A549 (cell line): ENCODE measurements at regions not wholly inside any gene's neighbourhood (a gene's known extent, or its start where the extent isn't known, plus 50 kb on each side); places are given as distances from the start of the nearest gene placed in this dataset.
A peak's percentile ranks its signal among the peaks of the same experiment; 100 is the strongest.

Experiments
- ATAC-seq, 2 experiments: fragments of 200-7000 bp in 1 of 2; fragments of >200 bp in 1 of 2; cut with Nextera tagmentation in 1 of 2; cut with Tn5 transposase in 1 of 2; 3 replicates each; pipeline versions ENCODE4 v1.8.0 to v1.9.1; 2018 to 2020; ENCODE audit warnings: mild to moderate bottlenecking in 1 of 2, moderate library complexity in 1 of 2
- CTCF ChIA-PET: fragments of 300-600 bp; sonication (Branson Sonifier 250); formaldehyde crosslinking; extraction: SDS; loops from one replicate; lab custom pipeline; 2021; ENCODE audit warnings: antibody characterized with exemption, inconsistent platforms; lab: Yijun Ruan, JAX
- POLR2A ChIA-PET: fragments of 350-600 bp; formaldehyde crosslinking; extraction: SDS; loops from one replicate; lab custom pipeline; 2021; ENCODE audit warnings: antibody characterized with exemption, inconsistent platforms; lab: Yijun Ruan, JAX
- DNase-seq, 2 experiments: peaks; one replicate each; pipeline versions ENCODE4 v3.0.0 to v3.0.0-alpha.2; 2011 to 2016; ENCODE audit warnings: low read depth in 1 of 2, low spot score in 1 of 2
- FAIRE-seq: peaks from 2 replicates; lab custom pipeline; 2011; peaks lifted over from hg19 to GRCh38; lab: Jason Lieb, UNC
- H3K27ac ChIP-seq, 2 experiments: fragments of >200 bp; sonication (Bioruptor Twin); formaldehyde crosslinking; 3 replicates each; pipeline ENCODE4 v1.5.1; 2016 to 2017
- H3K4me1 ChIP-seq: fragments of >200 bp; sonication (Bioruptor Twin); formaldehyde crosslinking; 3 replicates; pipeline ENCODE4 v1.6.1; 2016
- H3K4me2 ChIP-seq: fragments of >200 bp; sonication (Bioruptor Twin); formaldehyde crosslinking; 3 replicates; pipeline ENCODE4 v1.6.1; 2016
- H3K4me3 ChIP-seq: fragments of >200 bp; sonication (Bioruptor Twin); formaldehyde crosslinking; 3 replicates; pipeline ENCODE4 v1.5.1; 2016
- H3K9me3 ChIP-seq: fragments of >200 bp; sonication (Bioruptor Twin); formaldehyde crosslinking; 3 replicates; pipeline ENCODE4 v1.6.1; 2016
- ATOH8 ChIP-seq: fragments of 250-450 bp; sonication (Bioruptor Pico); IDR thresholded peaks from 2 replicates; pipeline ENCODE4 v1.5.0; 2020; ENCODE audit warnings: low read depth, mild to moderate bottlenecking, moderate library complexity
- BCL3 ChIP-seq: fragments of >200 bp; sonication (Bioruptor Twin); formaldehyde crosslinking; IDR thresholded peaks from 3 replicates; pipeline ENCODE4 v1.6.1; 2016
- CBX8 ChIP-seq: fragments of 200-600 bp; sonication (generic); IDR thresholded peaks from 2 replicates; pipeline ENCODE4 v1.6.1; 2016
- CEBPB ChIP-seq, 2 experiments: fragments of >200 bp in 1 of 2; sonication (Bioruptor Twin) in 1 of 2; formaldehyde crosslinking in 1 of 2; IDR thresholded peaks; 2 replicates each; pipeline ENCODE4 v1.6.1; 2012 to 2016
- CHD2 ChIP-seq: fragments of 150-350 bp; IDR thresholded peaks from 2 replicates; pipeline ENCODE4 v1.6.1; 2014; ENCODE audit warnings: low read length; ENCODE audit not compliant: partially characterized antibody
- E2F6 ChIP-seq: IDR thresholded peaks from 2 replicates; pipeline ENCODE4 v1.6.1; 2012; ENCODE audit warnings: low read depth, borderline replicate concordance
- EHF ChIP-seq: fragments of 250-450 bp; sonication (Bioruptor Pico); IDR thresholded peaks from 2 replicates; pipeline ENCODE4 v1.5.0; 2020; ENCODE audit warnings: mild to moderate bottlenecking
- EHMT2 ChIP-seq: fragments of 200-600 bp; sonication (generic); IDR thresholded peaks from 2 replicates; pipeline ENCODE4 v1.6.1; 2016; ENCODE audit warnings: antibody characterized with exemption, low read depth, mild to moderate bottlenecking, moderate library complexity
- ESRRA ChIP-seq: fragments of 150-350 bp; IDR thresholded peaks from 2 replicates; pipeline ENCODE4 v1.6.1; 2014; ENCODE audit warnings: mild to moderate bottlenecking, low read length, borderline replicate concordance
- FOSB ChIP-seq: fragments of 250-450 bp; sonication (Bioruptor Pico); IDR thresholded peaks from 2 replicates; pipeline ENCODE4 v1.5.0; 2020; ENCODE audit warnings: mild to moderate bottlenecking, moderate library complexity
- FOSL2 ChIP-seq, 2 experiments: fragments of 450-650 bp in 1 of 2; fragments of >200 bp in 1 of 2; sonication (Bioruptor Twin) in 1 of 2; formaldehyde crosslinking; IDR thresholded peaks; 2 replicates each; pipeline versions ENCODE4 v1.5.0 to v1.6.1; 2016 to 2020; ENCODE audit warnings: mild to moderate bottlenecking in 1 of 2, moderate library complexity in 1 of 2
- FOXS1 ChIP-seq: fragments of 250-450 bp; sonication (Bioruptor Pico); IDR thresholded peaks from 2 replicates; pipeline ENCODE4 v1.5.0; 2020; ENCODE audit warnings: mild to moderate bottlenecking, moderate library complexity
- GATA3 ChIP-seq: IDR thresholded peaks from 2 replicates; pipeline ENCODE4 v1.6.1; 2012; ENCODE audit warnings: borderline replicate concordance
- HES2 ChIP-seq: fragments of >200 bp; sonication (Bioruptor Twin); formaldehyde crosslinking; IDR thresholded peaks from 2 replicates; pipeline ENCODE4 v1.6.1; 2016
- HOXB5 ChIP-seq: fragments of 250-450 bp; sonication (Bioruptor Pico); IDR thresholded peaks from 2 replicates; pipeline ENCODE4 v1.5.0; 2020; ENCODE audit warnings: mild to moderate bottlenecking, moderate library complexity
- JUNB ChIP-seq: fragments of >200 bp; sonication (Bioruptor Twin); formaldehyde crosslinking; IDR thresholded peaks from 2 replicates; pipeline ENCODE4 v1.6.1; 2016
- KDM1A ChIP-seq: fragments of 200-600 bp; sonication (generic); IDR thresholded peaks from 2 replicates; pipeline ENCODE4 v1.6.1; 2016; ENCODE audit warnings: low read depth, mild to moderate bottlenecking
- KDM5A ChIP-seq: fragments of 200-600 bp; sonication (generic); IDR thresholded peaks from 2 replicates; pipeline ENCODE4 v1.6.1; 2016; ENCODE audit warnings: antibody characterized with exemption, mild to moderate bottlenecking
- MAFK ChIP-seq: fragments of 450-650 bp; IDR thresholded peaks from 2 replicates; pipeline ENCODE4 v1.6.1; 2014; ENCODE audit not compliant: partially characterized antibody
- MAZ ChIP-seq: fragments of 150-350 bp; IDR thresholded peaks from 2 replicates; pipeline ENCODE4 v1.6.1; 2014; ENCODE audit warnings: antibody characterized with exemption, low read depth, low read length, borderline replicate concordance
- MYC ChIP-seq: IDR thresholded peaks from 2 replicates; pipeline ENCODE4 v1.6.1; 2012; ENCODE audit warnings: mild to moderate bottlenecking, inconsistent platforms, low read length, improper control_type of control experiment, borderline replicate concordance
- NR3C1 ChIP-seq: fragments of >200 bp; sonication (Bioruptor Twin); formaldehyde crosslinking; IDR thresholded peaks from 3 replicates; pipeline ENCODE4 v1.6.1; 2017
- PHF8 ChIP-seq: fragments of 200-600 bp; sonication (generic); IDR thresholded peaks from 2 replicates; pipeline ENCODE4 v1.6.1; 2016; ENCODE audit warnings: low read depth, mild to moderate bottlenecking, antibody characterized with exemption, moderate library complexity, borderline replicate concordance
- POLR2A ChIP-seq: IDR thresholded peaks from 2 replicates; pipeline ENCODE4 v1.6.1; 2012; ENCODE audit warnings: mild to moderate bottlenecking, low read length
- POLR2AphosphoS2 ChIP-seq: conservative IDR thresholded peaks from 2 replicates; pipeline ENCODE4 v1.6.1; 2012; ENCODE audit warnings: low read length, improper control_type of control experiment, inconsistent platforms
- RAD21 ChIP-seq, 2 experiments: fragments of >200 bp in 1 of 2; sonication (Bioruptor Twin) in 1 of 2; formaldehyde crosslinking in 1 of 2; IDR thresholded peaks in 1 of 2; conservative IDR thresholded peaks in 1 of 2; 2 replicates in 1 of 2; 3 replicates in 1 of 2; pipeline ENCODE4 v1.6.1; 2012 to 2018; ENCODE audit warnings: inconsistent platforms in 1 of 2
- RCOR1 ChIP-seq: fragments of 150-350 bp; IDR thresholded peaks from 2 replicates; pipeline ENCODE4 v1.6.1; 2014; ENCODE audit warnings: antibody characterized with exemption, low read length, low read depth
- RFX5 ChIP-seq: fragments of 450-650 bp; IDR thresholded peaks from 2 replicates; pipeline ENCODE4 v1.7.1; 2014; ENCODE audit warnings: antibody characterized with exemption, mild to moderate bottlenecking, moderate library complexity
- RNF2 ChIP-seq: fragments of 200-600 bp; sonication (generic); IDR thresholded peaks from 2 replicates; pipeline ENCODE4 v1.6.1; 2016; ENCODE audit warnings: low read depth, mild to moderate bottlenecking, antibody characterized with exemption, moderate library complexity, borderline replicate concordance
- SMC3 ChIP-seq: fragments of >200 bp; sonication (Bioruptor Twin); formaldehyde crosslinking; IDR thresholded peaks from 3 replicates; pipeline ENCODE4 v1.6.1; 2018; ENCODE audit warnings: inconsistent platforms
- SREBF2 ChIP-seq: fragments of 450-650 bp; IDR thresholded peaks from 2 replicates; pipeline ENCODE4 v1.6.1; 2014; ENCODE audit warnings: mild to moderate bottlenecking, moderate library complexity
- ZFP36 ChIP-seq: fragments of 450-650 bp; IDR thresholded peaks from 2 replicates; pipeline ENCODE4 v1.6.1; 2014; ENCODE audit warnings: borderline replicate concordance; ENCODE audit not compliant: partially characterized antibody
- WGBS: methylation state at CpG from one replicate; pipeline ENCODE4 v1.1.6; 2017; ENCODE audit errors: missing lambda C conversion rate; 5-methylcytosine and 5-hydroxymethylcytosine counted together

GRCh38 chr1:100615686-100616085 is 77.7 kb downstream of the GPR88 start:
- POLR2A ChIA-PET, result no interaction called here
- CTCF ChIA-PET, result interaction anchor here (0.6 to 2.1 kb wide), 4 partner anchors 9 to 160 kb away, joined by 3 to 7 read pairs (median 4); no protein-coding TSS in a partner anchor

GRCh38 chr1:100616121-100616621 is 78.2 kb downstream of the GPR88 start:
- CTCF ChIA-PET, result interaction anchor here (0.6 to 2.1 kb wide), 3 partner anchors 10 to 135 kb away, joined by 3 to 7 read pairs (median 3); no protein-coding TSS in a partner anchor
- 0 out of 6 replicates have a peak, but pooled peaks of 1 of the 2 experiments have one; percentile 24 for ATAC-seq
- peak overlapping the region; percentile 38; the same call in 2 of the 3 replicates for H3K4me2 ChIP-seq
- H3K4me1 ChIP-seq, result peaks cover 16% of the 10 kb centered on the region
- FAIRE-seq, result no peak
- POLR2A ChIA-PET, result no interaction called here
- DNase-seq, result no peak
- peak overlapping the region in 1 of 2 experiments; percentile 29; a peak in 1 of 6 replicates for H3K27ac ChIP-seq
- H3K9me3 ChIP-seq, result no peaks in the 10 kb centered on the region
- TF ChIP-seq MYC (no peak), CHD2 (no peak), RFX5 (no peak), CBX8 (no peak), EHMT2 (no peak), POLR2AphosphoS2 (no peak), MAZ (no peak), JUNB (no peak), HOXB5 (CRISPR knock-in tag) (no peak), PHF8 (no peak), RCOR1 (no peak), FOXS1 (no peak)
- no peak overlapping the region for H3K4me3 ChIP-seq
- WGBS, result 27% methylated on average over 4 of the region's 4 CpGs

More at GRCh38 chr1:100615686-100616085, 77.7 kb downstream of the GPR88 start:
- no peak for ATAC-seq
- TF ChIP-seq RNF2, result no peak
- no peak for TF ChIP-seq RFX5
- no peak for TF ChIP-seq NR3C1
- no peak for TF ChIP-seq E2F6
- no peak for TF ChIP-seq SREBF2
- no peak for TF ChIP-seq KDM5A
- TF ChIP-seq, all 56 proteins: peak for 0
- WGBS, result 91% methylated on average over 3 of the region's 4 CpGs
- DNase-seq (no peak), FAIRE-seq (no peak)
- Histone ChIP-seq H3K4me1 (peaks cover 14% of the 10 kb centered on the region), H3K4me3 (no peak overlapping the region), H3K4me2 (peak overlapping the region; percentile 38; the same call in 1 of the 3 replicates), H3K27ac (0 out of 6 replicates have a peak overlapping the region, but pooled peaks of 1 of the 2 experiments have one; percentile 29), H3K9me3 (no peaks in the 10 kb centered on the region)

GRCh38 chr1:100622037-100622436 is 84.1 kb downstream of the GPR88 start:
- peak overlapping the region; percentile 74 for H3K4me2 ChIP-seq
- ATAC-seq, result peak; percentile 88 to 89
- CTCF ChIA-PET, result no interaction called here
- peak; percentile 27; the same call in 2 of the 3 replicates for TF ChIP-seq SMC3
- peak; percentile 66; the same call in 1 of the 3 replicates for TF ChIP-seq BCL3
- TF ChIP-seq HES2, result no peak
- TF ChIP-seq POLR2A, result no peak
- peak in 1 of 2 experiments; percentile 39; a peak in 2 of 5 replicates for TF ChIP-seq RAD21 (conservative IDR thresholded peaks at IDR 0.05 in 1 of 2, IDR thresholded peaks at IDR 0.05 in 1 of 2)
- TF ChIP-seq KDM5A, result no peak
- no peak for TF ChIP-seq FOSB (CRISPR knock-in tag)
- TF ChIP-seq ESRRA, result no peak
- no peak for TF ChIP-seq ZFP36
- no peak for TF ChIP-seq ATOH8
- no peak for TF ChIP-seq POLR2AphosphoS2
- TF ChIP-seq GATA3, result peak; percentile 66; the same call in 1 of the 2 replicates
- no peak for TF ChIP-seq HOXB5 (CRISPR knock-in tag)
- TF ChIP-seq CEBPB (IDR thresholded peaks at IDR 0.05), result peak; percentile 83 to 93
- no peak for TF ChIP-seq RFX5
- no peak for TF ChIP-seq CBX8
- no peak for TF ChIP-seq MAFK
- TF ChIP-seq KDM1A, result no peak
- peak; percentile 71 for TF ChIP-seq FOSL2 (IDR thresholded peaks at IDR 0.05)
- peak; percentile 78 for TF ChIP-seq FOSL2 (CRISPR knock-in tag; IDR thresholded peaks at IDR 0.05)
- TF ChIP-seq EHF (CRISPR knock-in tag), result no peak
- no peak for TF ChIP-seq E2F6

More at GRCh38 chr1:100622037-100622436, 84.1 kb downstream of the GPR88 start:
- Histone ChIP-seq H3K27ac (peak overlapping the region; percentile 90), H3K4me3 (no peak overlapping the region), H3K9me3 (no peaks in the 10 kb centered on the region), H3K4me1 (peaks cover 48% of the 10 kb centered on the region)
- DNase-seq, result peak; percentile 38 to 81
- FAIRE-seq, result no peak
- POLR2A ChIA-PET, result no interaction called here
- WGBS, result 0% methylated on average over 1 of the region's 1 CpG
